ENCODE measurements at regions not wholly inside any gene's neighbourhood (a gene's known extent, or its start where the extent isn't known, plus 50 kb on each side); places are given as distances from the start of the nearest gene placed in this dataset.

DNA sequence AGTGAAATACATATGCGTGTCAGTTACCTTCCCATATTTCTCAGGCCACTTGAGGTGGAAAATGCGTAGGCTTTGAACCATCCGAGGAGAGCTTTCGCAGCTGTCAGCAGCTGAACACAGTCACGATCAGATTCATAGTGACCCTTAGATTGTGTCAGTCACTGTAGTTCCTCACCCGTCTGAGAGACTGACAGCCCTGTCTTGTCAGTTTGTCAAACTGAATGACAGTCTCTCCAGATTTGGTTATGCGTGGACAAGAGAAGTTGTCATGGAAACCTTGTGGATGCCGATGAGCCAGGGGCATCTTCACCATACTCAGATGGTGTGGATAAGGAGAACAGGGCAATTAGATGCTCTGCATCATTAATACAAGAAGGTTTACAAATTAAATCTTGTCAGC is 546.3 kb downstream of the TYW1 start:
- no peak for DNase-seq
- Histone ChIP-seq H3K36me3 (replicated peaks; ENCODE audit: insufficient read depth, low read length) (no peaks in the 10 kb centered on the region), H3K79me2 (ENCODE audit: low read length) (no peaks in the 10 kb centered on the region), H3F3A (ENCODE audit: insufficient read depth, low read length) (no peaks in the 10 kb centered on the region), H3K27ac (ENCODE audit: low read length) (no peak overlapping the region), H3K9me2 (replicated peaks; ENCODE audit: insufficient read depth, low read length) (no peaks in the 10 kb centered on the region), H3K4me1 (ENCODE audit: low read length) (no peaks in the 10 kb centered on the region), H3K27me3 (replicated peaks; ENCODE audit: insufficient read depth, low read length) (no peaks in the 10 kb centered on the region), H3K4me3 (ENCODE audit: low read length) (no peak overlapping the region), H4K20me1 (ENCODE audit: insufficient read depth, low read length) (no peaks in the 10 kb centered on the region), H2AFZ (ENCODE audit: low read length) (no peak overlapping the region), H3K9ac (ENCODE audit: low read length) (no peak overlapping the region), H3K9me3 (replicated peaks; ENCODE audit: insufficient read depth, low read length) (no peaks in the 10 kb centered on the region), H3K4me2 (ENCODE audit: low read depth, low read length) (no peak overlapping the region)
- TF ChIP-seq EZH2phosphoT487 (IDR thresholded peaks at IDR 0.05; ENCODE audit: low read length) (no peak), EZH2 (optimal IDR thresholded peaks at IDR 0.05; ENCODE audit: low read depth, low read length) (no peak)
- TF ChIP-seq, protein P1, sequence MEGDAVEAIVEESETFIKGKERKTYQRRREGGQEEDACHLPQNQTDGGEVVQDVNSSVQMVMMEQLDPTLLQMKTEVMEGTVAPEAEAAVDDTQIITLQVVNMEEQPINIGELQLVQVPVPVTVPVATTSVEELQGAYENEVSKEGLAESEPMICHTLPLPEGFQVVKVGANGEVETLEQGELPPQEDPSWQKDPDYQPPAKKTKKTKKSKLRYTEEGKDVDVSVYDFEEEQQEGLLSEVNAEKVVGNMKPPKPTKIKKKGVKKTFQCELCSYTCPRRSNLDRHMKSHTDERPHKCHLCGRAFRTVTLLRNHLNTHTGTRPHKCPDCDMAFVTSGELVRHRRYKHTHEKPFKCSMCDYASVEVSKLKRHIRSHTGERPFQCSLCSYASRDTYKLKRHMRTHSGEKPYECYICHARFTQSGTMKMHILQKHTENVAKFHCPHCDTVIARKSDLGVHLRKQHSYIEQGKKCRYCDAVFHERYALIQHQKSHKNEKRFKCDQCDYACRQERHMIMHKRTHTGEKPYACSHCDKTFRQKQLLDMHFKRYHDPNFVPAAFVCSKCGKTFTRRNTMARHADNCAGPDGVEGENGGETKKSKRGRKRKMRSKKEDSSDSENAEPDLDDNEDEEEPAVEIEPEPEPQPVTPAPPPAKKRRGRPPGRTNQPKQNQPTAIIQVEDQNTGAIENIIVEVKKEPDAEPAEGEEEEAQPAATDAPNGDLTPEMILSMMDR (IDR thresholded peaks at IDR 0.05; ENCODE audit: low read length): no peak

DNA sequence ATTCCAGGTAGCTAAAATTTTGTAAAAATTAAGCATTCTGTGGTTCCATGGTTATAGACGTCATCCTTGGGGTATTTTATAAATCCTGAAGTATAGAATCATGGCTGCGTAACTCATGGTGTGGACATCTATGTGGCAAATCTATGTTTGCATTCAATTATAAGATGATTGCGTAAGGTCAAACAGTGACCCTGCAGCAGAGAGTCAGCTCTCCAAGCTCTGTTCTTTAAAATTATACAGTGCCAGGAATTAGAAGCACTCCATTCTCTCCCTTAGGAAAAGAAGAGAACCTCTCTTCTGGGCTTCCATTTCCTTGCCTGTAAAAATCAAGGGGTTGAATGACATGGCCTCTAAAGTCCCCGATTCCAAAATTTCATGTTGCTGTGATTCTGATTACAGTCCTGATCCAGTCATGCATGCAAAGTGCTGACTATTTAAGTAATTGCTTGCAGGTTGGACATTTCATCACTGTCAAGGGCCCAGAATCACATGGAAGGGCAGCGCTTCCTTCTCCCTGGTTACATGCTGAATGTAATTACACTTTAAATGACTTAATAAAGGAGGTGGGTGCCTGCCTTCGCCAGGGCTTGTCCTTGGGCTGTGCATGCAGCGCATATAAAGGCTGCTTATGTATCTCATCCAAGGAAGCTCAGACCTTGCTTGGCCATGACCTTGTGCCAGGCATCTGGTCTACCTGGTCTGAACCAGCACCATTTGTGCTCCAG is 550.7 kb downstream of the TYW1 start:
- Histone ChIP-seq H3K4me2 (ENCODE audit: low read depth, low read length) (no peak overlapping the region), H3K9me2 (replicated peaks; ENCODE audit: insufficient read depth, low read length) (no peaks in the 10 kb centered on the region), H3K27me3 (replicated peaks; ENCODE audit: insufficient read depth, low read length) (no peaks in the 10 kb centered on the region), H3K9ac (ENCODE audit: low read length) (no peak overlapping the region), H4K20me1 (ENCODE audit: insufficient read depth, low read length) (no peaks in the 10 kb centered on the region), H3K79me2 (ENCODE audit: low read length) (no peaks in the 10 kb centered on the region), H3K27ac (ENCODE audit: low read length) (no peak overlapping the region), H2AFZ (ENCODE audit: low read length) (no peak overlapping the region), H3K4me1 (ENCODE audit: low read length) (no peaks in the 10 kb centered on the region), H3K36me3 (replicated peaks; ENCODE audit: insufficient read depth, low read length) (no peaks in the 10 kb centered on the region), H3F3A (ENCODE audit: insufficient read depth, low read length) (no peaks in the 10 kb centered on the region), H3K9me3 (replicated peaks; ENCODE audit: insufficient read depth, low read length) (no peaks in the 10 kb centered on the region), H3K4me3 (ENCODE audit: low read length) (no peak overlapping the region)
- DNase-seq: no peak
- no peak for TF ChIP-seq EZH2phosphoT487 (IDR thresholded peaks at IDR 0.05; ENCODE audit: low read length)

DNA sequence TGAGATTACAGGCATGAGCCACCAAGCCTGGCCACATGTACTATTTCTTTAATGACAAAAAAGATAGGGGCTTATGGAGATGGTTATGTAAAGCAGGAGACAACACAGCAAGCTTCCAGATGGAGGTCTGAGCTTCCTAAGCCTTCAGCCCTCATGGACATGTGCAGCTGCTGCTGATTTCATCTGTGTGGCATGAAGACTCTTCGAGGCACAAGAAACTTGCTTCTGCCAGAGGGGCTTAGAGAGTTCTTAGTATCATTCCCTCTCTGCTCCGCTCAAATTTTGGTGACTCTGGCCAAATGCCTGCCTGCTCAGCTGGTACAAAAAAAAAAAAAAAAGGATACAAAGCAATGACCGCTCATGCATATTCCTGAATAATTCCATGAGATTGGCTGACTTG is 552.5 kb downstream of the TYW1 start:
- H3K27me3 ChIP-seq (replicated peaks; ENCODE audit: insufficient read depth, low read length): no peaks in the 10 kb centered on the region
- H3K4me3 ChIP-seq (ENCODE audit: low read length): no peak overlapping the region
- no peaks in the 10 kb centered on the region for H4K20me1 ChIP-seq (ENCODE audit: insufficient read depth, low read length)
- no peaks in the 10 kb centered on the region for H3K9me2 ChIP-seq (replicated peaks; ENCODE audit: insufficient read depth, low read length)
- no peaks in the 10 kb centered on the region for H3K79me2 ChIP-seq (ENCODE audit: low read length)
- no peak overlapping the region for H2AFZ ChIP-seq (ENCODE audit: low read length)
- H3K4me1 ChIP-seq (ENCODE audit: low read length): no peaks in the 10 kb centered on the region
- H3K9ac ChIP-seq (ENCODE audit: low read length): no peak overlapping the region
- TF ChIP-seq EZH2phosphoT487 (IDR thresholded peaks at IDR 0.05; ENCODE audit: low read length): no peak
- TF ChIP-seq, protein P1 (IDR thresholded peaks at IDR 0.05; ENCODE audit: low read length): no peak
- no peak for TF ChIP-seq EZH2 (optimal IDR thresholded peaks at IDR 0.05; ENCODE audit: low read depth, low read length)
- DNase-seq: no peak
- no peak overlapping the region for H3K27ac ChIP-seq (ENCODE audit: low read length)
- H3F3A ChIP-seq (ENCODE audit: insufficient read depth, low read length): no peaks in the 10 kb centered on the region
- H3K36me3 ChIP-seq (replicated peaks; ENCODE audit: insufficient read depth, low read length): no peaks in the 10 kb centered on the region
- no peaks in the 10 kb centered on the region for H3K9me3 ChIP-seq (replicated peaks; ENCODE audit: insufficient read depth, low read length)
- H3K4me2 ChIP-seq (ENCODE audit: low read depth, low read length): no peak overlapping the region

DNA sequence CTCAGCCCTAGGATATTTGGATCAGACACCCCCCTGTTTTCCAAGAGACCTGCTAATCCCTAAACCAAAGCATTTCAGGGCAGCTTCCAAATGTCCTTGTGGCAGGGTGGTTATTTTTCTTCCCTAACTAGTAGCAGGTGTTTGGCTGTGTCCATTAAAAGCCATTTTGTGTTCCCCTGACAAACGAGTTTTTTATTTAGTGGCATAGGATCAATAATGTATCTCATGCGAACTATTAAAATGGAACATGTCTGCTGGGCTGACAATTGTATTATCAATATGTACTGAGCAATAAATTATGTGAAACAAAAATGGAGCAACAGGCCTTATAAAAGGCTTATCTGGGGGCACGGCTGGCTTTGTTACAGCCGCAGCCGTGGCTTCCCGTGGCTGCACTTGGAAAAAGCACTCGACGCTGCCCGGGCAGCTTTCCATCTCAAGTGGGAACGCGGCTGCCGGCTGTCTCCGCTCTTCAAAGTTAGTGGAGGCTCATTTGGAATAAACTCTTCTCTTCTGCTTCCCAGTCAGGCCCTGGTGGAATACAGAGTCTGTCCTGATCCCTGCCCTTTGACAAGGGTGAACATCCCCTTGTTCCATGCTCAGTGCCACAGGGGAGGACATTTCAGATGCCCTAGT is 554.3 kb downstream of the TYW1 start:
- Histone ChIP-seq H3K27me3 (replicated peaks; ENCODE audit: insufficient read depth, low read length) (no peaks in the 10 kb centered on the region), H4K20me1 (ENCODE audit: insufficient read depth, low read length) (no peaks in the 10 kb centered on the region), H3K9ac (ENCODE audit: low read length) (no peak overlapping the region), H3K79me2 (ENCODE audit: low read length) (no peaks in the 10 kb centered on the region), H3F3A (ENCODE audit: insufficient read depth, low read length) (no peaks in the 10 kb centered on the region), H3K9me2 (replicated peaks; ENCODE audit: insufficient read depth, low read length) (no peaks in the 10 kb centered on the region), H3K9me3 (replicated peaks; ENCODE audit: insufficient read depth, low read length) (no peaks in the 10 kb centered on the region), H2AFZ (ENCODE audit: low read length) (no peak overlapping the region), H3K4me1 (ENCODE audit: low read length) (no peaks in the 10 kb centered on the region), H3K4me2 (ENCODE audit: low read depth, low read length) (no peak overlapping the region), H3K4me3 (ENCODE audit: low read length) (no peak overlapping the region), H3K27ac (ENCODE audit: low read length) (no peak overlapping the region), H3K36me3 (replicated peaks; ENCODE audit: insufficient read depth, low read length) (no peaks in the 10 kb centered on the region)
- TF ChIP-seq EZH2phosphoT487 (IDR thresholded peaks at IDR 0.05; ENCODE audit: low read length): no peak
- no peak for TF ChIP-seq EZH2 (optimal IDR thresholded peaks at IDR 0.05; ENCODE audit: low read depth, low read length)
- TF ChIP-seq, protein P1 (IDR thresholded peaks at IDR 0.05; ENCODE audit: low read length): no peak
- DNase-seq: no peak
